OCI-LY7 (cell line): ENCODE measurements at regions not wholly inside any gene's neighbourhood (a gene's known extent, or its start where the extent isn't known, plus 50 kb on each side); places are given as distances from the start of the nearest gene placed in this dataset.

Experiments used
- BruUV-seq: library from RNA; stranded (reverse); fragments of 400-500 nt; replicated peaks from 2 replicates; lab custom pipeline; 2021; lab: Mats Ljungman, UMichigan
- CTCF ChIA-PET: fragments of 300-600 bp; sonication (Branson Sonifier 250); formaldehyde crosslinking; loops from one replicate; lab custom pipeline; 2022; ENCODE audit warnings: antibody characterized with exemption; ENCODE audit not compliant: unreplicated experiment; lab: Charles Lee
- POLR2A ChIA-PET: fragments of 300-600 bp; sonication (Branson Sonifier 250); formaldehyde crosslinking; loops from one replicate; lab custom pipeline; 2022; ENCODE audit warnings: antibody characterized with exemption; lab: Charles Lee
- DNase-seq: peaks from one replicate; pipeline ENCODE4 v3.0.0-alpha.2; 2015; ENCODE audit warnings: low spot score
- H2AFZ ChIP-seq: fragments of 200-600 bp; sonication (generic), shearing (Covaris generic); 2 replicates; pipeline ENCODE4 v1.6.1; 2014; ENCODE audit warnings: mild to moderate bottlenecking, antibody characterized with exemption, low read length, moderate library complexity
- H3K27ac ChIP-seq: fragments of 200-600 bp; sonication (generic); 2 replicates; pipeline ENCODE4 v1.5.1; 2014; ENCODE audit warnings: mixed run types, low read depth, mild to moderate bottlenecking, moderate library complexity, low read length, inconsistent platforms; ENCODE audit not compliant: poor library complexity, severe bottlenecking
- H3K36me3 ChIP-seq: fragments of 200-600 bp; sonication (generic); 2 replicates; pipeline ENCODE4 v1.6.1; 2014; ENCODE audit warnings: mild to moderate bottlenecking, antibody characterized with exemption, low read length, moderate library complexity, mixed read lengths; ENCODE audit not compliant: insufficient read depth
- H3K4me1 ChIP-seq: fragments of 200-600 bp; sonication (generic); 2 replicates; pipeline ENCODE4 v1.5.1; 2014; ENCODE audit warnings: mild to moderate bottlenecking, low read length; ENCODE audit not compliant: insufficient read depth, poor library complexity, severe bottlenecking
- H3K4me2 ChIP-seq: fragments of 200-600 bp; sonication (generic); 2 replicates; pipeline ENCODE4 v1.6.1; 2014; ENCODE audit warnings: mild to moderate bottlenecking, low read length
- H3K4me3 ChIP-seq: fragments of 200-600 bp; sonication (generic); 2 replicates; pipeline ENCODE4 v1.5.1; 2014; ENCODE audit warnings: mild to moderate bottlenecking, low read depth, low read length; ENCODE audit not compliant: poor library complexity, severe bottlenecking
- H3K79me2 ChIP-seq: fragments of 200-600 bp; sonication (generic); 2 replicates; pipeline ENCODE4 v1.6.1; 2016; ENCODE audit warnings: low read depth, mild to moderate bottlenecking, low read length, moderate library complexity, mixed read lengths; ENCODE audit not compliant: insufficient read depth
- H3K9me2 ChIP-seq: fragments of 200-600 bp; sonication (generic); 2 replicates; pipeline ENCODE4 v1.6.1; 2016; ENCODE audit warnings: mild to moderate bottlenecking, low read length, mixed read lengths; ENCODE audit not compliant: insufficient read depth
- H3K9me3 ChIP-seq: fragments of 200-600 bp; sonication (generic); 2 replicates; pipeline ENCODE4 v1.6.1; 2014; ENCODE audit warnings: mild to moderate bottlenecking, mixed run types, low read length, mixed read lengths
- H4K20me1 ChIP-seq: fragments of 200-600 bp; sonication (generic); 2 replicates; pipeline ENCODE4 v1.6.1; 2014; ENCODE audit warnings: mild to moderate bottlenecking, antibody characterized with exemption, low read length, moderate library complexity, mixed read lengths; ENCODE audit not compliant: insufficient read depth
- CTCF ChIP-seq: fragments of 200-600 bp; sonication (generic); conservative IDR thresholded peaks from 2 replicates; pipeline ENCODE4 v1.5.1; 2014; ENCODE audit warnings: mild to moderate bottlenecking, antibody characterized with exemption, low read length, moderate library complexity, mixed read lengths
- EZH2phosphoT487 ChIP-seq: fragments of 200-600 bp; sonication (generic); IDR thresholded peaks from 2 replicates; pipeline ENCODE4 v1.6.1; 2018; ENCODE audit warnings: low read depth, borderline replicate concordance, mild to moderate bottlenecking, mixed run types, antibody characterized with exemption, low read length, moderate library complexity, mixed read lengths
- intact Hi-C: fragments of 100-400 bp; cut with micrococcal nuclease; formaldehyde crosslinking; loops from one replicate; pipeline ENCODE4 v1.10.0; 2022; ENCODE audit not compliant: unreplicated experiment

- no TSS peak for BruUV-seq
- no peak overlapping the region for H3K27ac ChIP-seq
- H4K20me1 ChIP-seq, result no peaks in the 10 kb centered on the region
- no peak overlapping the region for H3K4me2 ChIP-seq
- ChIA-PET POLR2A (no interaction called here), CTCF (no interaction called here)
- H3K36me3 ChIP-seq, result no peaks in the 10 kb centered on the region
- H2AFZ ChIP-seq, result no peak overlapping the region
- no peaks in the 10 kb centered on the region for H3K9me2 ChIP-seq
- H3K4me1 ChIP-seq, result no peaks in the 10 kb centered on the region
- no peaks in the 10 kb centered on the region for H3K79me2 ChIP-seq
- H3K9me3 ChIP-seq, result no peaks in the 10 kb centered on the region
- no peak overlapping the region for H3K4me3 ChIP-seq
- DNase-seq, result no peak
- TF ChIP-seq CTCF, result no peak
- no peak for TF ChIP-seq EZH2phosphoT487
- intact Hi-C loops, result no loop called here
These were observed 163.1 kb upstream of the IZUMO3 start for GRCh38 chr9:24708814-24709213.

DNA sequence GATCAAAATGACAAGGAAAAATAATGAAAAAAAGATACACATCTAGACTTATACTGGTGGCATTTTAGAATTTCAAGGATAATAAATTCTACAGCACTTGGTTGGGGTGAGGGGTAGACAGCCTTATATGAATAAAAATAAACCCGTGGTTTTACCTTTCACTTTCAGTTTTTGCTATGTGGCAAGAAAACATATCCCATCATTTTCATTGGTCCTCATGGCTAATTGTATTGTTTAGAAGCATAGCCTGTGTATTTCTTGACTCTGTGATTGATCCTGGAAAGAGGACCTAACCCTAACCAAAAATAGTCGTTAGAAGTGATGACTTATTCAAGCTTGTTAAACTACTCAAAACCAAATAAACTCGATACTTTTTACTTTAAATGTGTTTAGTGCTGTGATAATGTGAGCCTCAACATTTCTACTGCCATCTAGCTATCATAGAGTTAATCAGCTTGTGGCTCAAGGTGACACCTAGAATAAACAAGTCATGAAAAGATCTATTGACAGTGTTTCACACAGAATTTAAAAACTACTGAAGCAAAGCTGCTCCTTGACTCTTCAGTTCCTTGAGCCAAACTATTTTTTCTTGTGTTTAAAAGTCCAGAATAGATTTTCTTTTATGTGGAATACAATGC, 153.3 kb upstream of the IZUMO3 start:
- peaks cover 4% of the 10 kb centered on the region; the same call in 1 of the 2 replicates for H3K9me2 ChIP-seq
- DNase-seq, result peak; percentile 2
- intact Hi-C loops, result no loop called here
- H2AFZ ChIP-seq, result no peak overlapping the region; the same call in 1 of the 2 replicates
- no peak overlapping the region for H3K27ac ChIP-seq
- CTCF ChIA-PET, result no interaction called here
- TF ChIP-seq CTCF (0 out of 2 replicates have a peak, but pooled peaks have one; percentile 17), EZH2phosphoT487 (no peak)
- POLR2A ChIA-PET, result no interaction called here
- H3K9me3 ChIP-seq, result no peaks in the 10 kb centered on the region
- H3K4me1 ChIP-seq, result no peaks in the 10 kb centered on the region
- H3K4me2 ChIP-seq, result peak overlapping the region; percentile 37; the same call in 1 of the 2 replicates
- H3K36me3 ChIP-seq, result no peaks in the 10 kb centered on the region
- peak overlapping the region; percentile 6 for H3K4me3 ChIP-seq
- no peaks in the 10 kb centered on the region for H4K20me1 ChIP-seq
- BruUV-seq, result no TSS peak
- H3K79me2 ChIP-seq, result no peaks in the 10 kb centered on the region

GRCh38 chr9:24672336-24672735, 126.6 kb upstream of the IZUMO3 start:
- ChIA-PET CTCF (interaction anchor here (0.6 kb wide), 1 partner anchor 480 kb away, joined by 3 read pairs; no protein-coding TSS in a partner anchor), POLR2A (interaction anchor here (0.7 kb wide), 1 partner anchor 759 kb away, joined by 3 read pairs; no protein-coding TSS in a partner anchor)
- Histone ChIP-seq H3K9me2 (no peaks in the 10 kb centered on the region), H3K4me3 (no peak overlapping the region), H3K4me1 (no peaks in the 10 kb centered on the region), H3K36me3 (no peaks in the 10 kb centered on the region), H3K27ac (no peak overlapping the region), H3K4me2 (no peak overlapping the region), H3K9me3 (no peaks in the 10 kb centered on the region), H4K20me1 (no peaks in the 10 kb centered on the region), H2AFZ (no peak overlapping the region), H3K79me2 (no peaks in the 10 kb centered on the region)
- BruUV-seq, result no TSS peak
- intact Hi-C loops, result no loop called here
- DNase-seq, result no peak
- TF ChIP-seq EZH2phosphoT487, result no peak
- TF ChIP-seq CTCF, result no peak
